IMR-90 (cell line): ENCODE measurements at regions not wholly inside any gene's neighbourhood (a gene's known extent, or its start where the extent isn't known, plus 50 kb on each side); places are given as distances from the start of the nearest gene placed in this dataset.

Source experiments
- ATAC-seq: fragments of 200-7000 bp; cut with Tn5 transposase; 2 replicates; pipeline ENCODE4 v1.9.1; 2020; ENCODE audit warnings: low read depth, mild to moderate bottlenecking, moderate library complexity
- BruUV-seq: library from RNA; stranded (reverse); fragments of 400-500 nt; replicated peaks from 2 replicates; lab custom pipeline; 2021; lab: Mats Ljungman, UMichigan
- CTCF ChIA-PET: fragments of 300-600 bp; formaldehyde crosslinking; extraction: SDS; loops from one replicate; lab custom pipeline; 2021; ENCODE audit warnings: antibody characterized with exemption; lab: Yijun Ruan, JAX
- POLR2A ChIA-PET: fragments of 300-600 bp; sonication (Branson Sonifier 250); formaldehyde crosslinking; loops from one replicate; lab custom pipeline; 2022; ENCODE audit warnings: antibody characterized with exemption; ENCODE audit not compliant: unreplicated experiment; lab: Charles Lee
- DNase-seq: peaks from one replicate; pipeline ENCODE4 v3.0.0; 2013
- H2AFZ ChIP-seq: replicated peaks from 2 replicates; pipeline ENCODE3; 2013; ENCODE audit warnings: low read length, mild to moderate bottlenecking; ENCODE audit not compliant: poor library complexity
- H2AK5ac ChIP-seq: 2 replicates; pipeline ENCODE4 v1.6.1; 2013; ENCODE audit warnings: low read depth, low read length, inconsistent platforms
- H2AK9ac ChIP-seq: replicated peaks from 2 replicates; pipeline ENCODE3; 2013; ENCODE audit warnings: mild to moderate bottlenecking, low read depth, low read length, moderate library complexity; ENCODE audit not compliant: poor library complexity
- H2BK120ac ChIP-seq: 2 replicates; pipeline ENCODE4 v1.6.1; 2013; ENCODE audit warnings: low read depth, low read length, inconsistent platforms
- H2BK15ac ChIP-seq: 3 replicates; pipeline ENCODE4 v1.6.1; 2013; ENCODE audit warnings: low read depth, low read length, inconsistent platforms
- H2BK20ac ChIP-seq: 2 replicates; pipeline ENCODE4 v1.6.1; 2013; ENCODE audit warnings: low read depth, mild to moderate bottlenecking, inconsistent platforms, low read length, moderate library complexity
- H2BK5ac ChIP-seq: 2 replicates; pipeline ENCODE4 v1.6.1; 2013; ENCODE audit warnings: mild to moderate bottlenecking, low read depth, low read length, inconsistent platforms; ENCODE audit not compliant: poor library complexity, severe bottlenecking
- H3K14ac ChIP-seq: replicated peaks from 2 replicates; pipeline ENCODE4 v1.6.1; 2013; ENCODE audit warnings: low read depth, low read length, inconsistent platforms
- H3K18ac ChIP-seq: 2 replicates; pipeline ENCODE4 v1.6.1; 2013; ENCODE audit warnings: low read depth, low read length, control low read depth
- H3K23ac ChIP-seq: 2 replicates; pipeline ENCODE4 v1.6.1; 2013; ENCODE audit warnings: low read depth, low read length, inconsistent platforms
- H3K27ac ChIP-seq: 2 replicates; pipeline ENCODE4 v1.5.1; 2013; ENCODE audit warnings: mild to moderate bottlenecking, control low read depth, low read length; ENCODE audit not compliant: insufficient read depth
- H3K27me3 ChIP-seq: 2 replicates; pipeline ENCODE4 v1.6.1; 2013; ENCODE audit warnings: low read length; ENCODE audit not compliant: control insufficient read depth, insufficient read depth
- H3K36me3 ChIP-seq: 2 replicates; pipeline ENCODE4 v1.6.1; 2013; ENCODE audit warnings: low read length, mixed read lengths; ENCODE audit not compliant: control insufficient read depth, insufficient read depth
- H3K4ac ChIP-seq: 2 replicates; pipeline ENCODE4 v1.6.1; 2013; ENCODE audit warnings: low read depth, low read length, inconsistent platforms
- H3K4me1 ChIP-seq: 2 replicates; pipeline ENCODE4 v1.6.1; 2013; ENCODE audit warnings: low read length, mixed read lengths; ENCODE audit not compliant: control insufficient read depth, insufficient read depth
- H3K4me2 ChIP-seq: 2 replicates; pipeline ENCODE4 v1.6.1; 2013; ENCODE audit warnings: low read depth, mild to moderate bottlenecking, control low read depth, low read length, moderate library complexity
- H3K4me3 ChIP-seq: 2 replicates; pipeline ENCODE4 v1.5.1; 2013; ENCODE audit warnings: low read depth, mild to moderate bottlenecking, control low read depth, low read length, moderate library complexity; ENCODE audit not compliant: insufficient read depth
- H3K56ac ChIP-seq: 2 replicates; pipeline ENCODE4 v1.6.1; 2013; ENCODE audit warnings: low read length, inconsistent platforms; ENCODE audit not compliant: insufficient read depth; ENCODE audit errors: extremely low read depth
- H3K79me1 ChIP-seq, 2 experiments: 2 replicates each; pipeline ENCODE4 v1.6.1; 2013; ENCODE audit warnings: low read length in 2 of 2, inconsistent platforms in 1 of 2, low read depth in 1 of 2
- H3K9ac ChIP-seq: 2 replicates; pipeline ENCODE4 v1.6.1; 2013; ENCODE audit warnings: low read depth, low read length, control low read depth
- H3K9me1 ChIP-seq: 2 replicates; pipeline ENCODE4 v1.6.1; 2013; ENCODE audit warnings: low read length, inconsistent platforms; ENCODE audit not compliant: insufficient read depth
- H3K9me3 ChIP-seq: 2 replicates; pipeline ENCODE4 v1.6.1; 2013; ENCODE audit warnings: low read length; ENCODE audit not compliant: control insufficient read depth, insufficient read depth
- H4K20me1 ChIP-seq: 2 replicates; pipeline ENCODE4 v1.6.1; 2013; ENCODE audit warnings: low read length, inconsistent platforms; ENCODE audit not compliant: insufficient read depth
- H4K5ac ChIP-seq: 2 replicates; pipeline ENCODE4 v1.6.1; 2013; ENCODE audit warnings: mild to moderate bottlenecking, low read depth, low read length, control low read depth
- H4K8ac ChIP-seq, 2 experiments: 2 replicates each; pipeline ENCODE4 v1.6.1; 2013; ENCODE audit warnings: low read depth in 2 of 2, low read length in 2 of 2, control low read depth in 1 of 2, inconsistent platforms in 1 of 2
- H4K91ac ChIP-seq: 2 replicates; pipeline ENCODE4 v1.6.1; 2013; ENCODE audit warnings: low read depth, low read length, inconsistent platforms; ENCODE audit not compliant: insufficient read depth
- CEBPB ChIP-seq: IDR thresholded peaks from 2 replicates; pipeline ENCODE4 v1.6.1; 2012; ENCODE audit warnings: low read depth, low read length, improper control_type of control experiment
- FOS ChIP-seq: fragments of 150-350 bp; IDR thresholded peaks from 2 replicates; pipeline ENCODE4 v1.6.1; 2016; ENCODE audit warnings: low read depth, low read length
- MAFK ChIP-seq: IDR thresholded peaks from 2 replicates; pipeline ENCODE4 v1.6.1; 2012; ENCODE audit warnings: low read depth, low read length, improper control_type of control experiment
- MXI1 ChIP-seq: IDR thresholded peaks from 2 replicates; pipeline ENCODE4 v1.6.1; 2012; ENCODE audit warnings: low read depth, mild to moderate bottlenecking, low read length, moderate library complexity, borderline replicate concordance
- USF2 ChIP-seq: fragments of 150-350 bp; IDR thresholded peaks from 2 replicates; pipeline ENCODE4 v1.6.1; 2017; ENCODE audit warnings: mild to moderate bottlenecking, antibody characterized with exemption, low read length, low read depth
- WGBS, 2 experiments: methylation state at CpG; one replicate each; pipeline versions ENCODE4 v1.1.5 to v1.1.7; 2013; ENCODE audit warnings: missing lambda C conversion rate in 2 of 2; ENCODE audit not compliant: insufficient read length in 1 of 2; ENCODE audit errors: extremely low coverage in 2 of 2; 5-methylcytosine and 5-hydroxymethylcytosine counted together
- dilution Hi-C: fragments of 300-500 bp; cut with HindIII; formaldehyde crosslinking; loops from one replicate; pipeline ENCODE4 v1.14.3; 2018; ENCODE audit warnings: low sequenced_read_pairs; ENCODE audit not compliant: unreplicated experiment
- in situ Hi-C: fragments of 300-500 bp; cut with MboI; formaldehyde crosslinking; loops from 3 replicates; pipeline ENCODE4 v1.14.3; 2019; ENCODE audit warnings: low sequenced_read_pairs, inconsistent platforms, mixed read lengths
- intact Hi-C: fragments of 100-400 bp; cut with micrococcal nuclease; formaldehyde crosslinking; loops from 2 replicates; pipeline ENCODE4 v1.10.0; 2022

- no peaks in the 10 kb centered on the region for H3K27me3 ChIP-seq
- H2BK120ac ChIP-seq, result no peak overlapping the region
- H4K91ac ChIP-seq, result no peak overlapping the region
- no peak overlapping the region for H2BK20ac ChIP-seq
- no peak overlapping the region for H3K4me2 ChIP-seq
- H3K27ac ChIP-seq, result no peak overlapping the region
- H3K9ac ChIP-seq, result no peak overlapping the region
- dilution Hi-C loops, result no loop called here
- ATAC-seq (no peak), DNase-seq (no peak)
- in situ Hi-C loops, result no loop called here
- H4K8ac ChIP-seq, result no peak overlapping the region
- no peaks in the 10 kb centered on the region for H3K36me3 ChIP-seq
- no peaks in the 10 kb centered on the region for H3K9me3 ChIP-seq
- no peak overlapping the region for H3K23ac ChIP-seq
- CTCF ChIA-PET, result no interaction called here
- H3K79me1 ChIP-seq, result no peaks in the 10 kb centered on the region
- POLR2A ChIA-PET, result no interaction called here
- no peak overlapping the region for H2AFZ ChIP-seq
- WGBS, 2 experiments, result no CpG with 5 or more reads among the region's 3 CpGs
- no peaks in the 10 kb centered on the region for H4K20me1 ChIP-seq
- H4K5ac ChIP-seq, result no peak overlapping the region
- H2BK5ac ChIP-seq, result no peak overlapping the region
- H3K18ac ChIP-seq, result no peak overlapping the region
- H3K4ac ChIP-seq, result no peak overlapping the region
- H3K9me1 ChIP-seq, result no peaks in the 10 kb centered on the region
- H3K4me1 ChIP-seq, result no peaks in the 10 kb centered on the region
- H2BK15ac ChIP-seq, result no peak overlapping the region
- no peak overlapping the region for H3K56ac ChIP-seq
- TF ChIP-seq USF2 (no peak), MAFK (peak; percentile 77), FOS (no peak), MXI1 (no peak), CEBPB (no peak)
- no peak overlapping the region for H3K14ac ChIP-seq
- no peak overlapping the region for H3K4me3 ChIP-seq
- intact Hi-C loops, result no loop called here
- no TSS peak for BruUV-seq
- H2AK5ac ChIP-seq, result no peak overlapping the region
- no peak overlapping the region for H2AK9ac ChIP-seq
Observed at GRCh38 chr2:142525720-142526119, 351.7 kb upstream of the KYNU start.
